ENCODE measurements at regions not wholly inside any gene's neighbourhood (a gene's known extent, or its start where the extent isn't known, plus 50 kb on each side); places are given as distances from the start of the nearest gene placed in this dataset.

DNA sequence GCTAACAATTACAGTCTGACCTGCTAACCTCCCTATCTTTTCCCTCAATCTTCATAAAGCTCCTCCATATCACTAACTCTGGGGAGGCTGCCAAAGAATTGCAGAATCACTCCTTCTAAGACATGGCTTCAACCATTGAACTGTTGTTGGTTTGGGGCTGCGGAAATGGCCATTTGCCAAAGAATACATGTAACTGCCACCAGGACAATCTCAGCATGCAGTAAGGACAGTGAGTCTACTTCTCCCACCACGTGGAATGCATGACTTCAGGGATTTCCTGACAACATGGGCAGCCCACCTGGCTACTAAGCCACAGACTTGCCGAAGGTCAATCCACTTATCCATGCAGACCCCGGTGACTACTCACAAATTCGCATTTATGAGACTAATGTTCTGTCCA lies 104.3 kb upstream of the NUDT7 start:
- H2AK5ac ChIP-seq (ENCODE audit: low read depth, low read length), result no peak overlapping the region
- no peaks in the 10 kb centered on the region for H3K79me2 ChIP-seq (ENCODE audit: control insufficient read depth in 1 of 2, insufficient read depth in 2 of 2, low read length in 2 of 2)
- H3K4ac ChIP-seq (replicated peaks; ENCODE audit: insufficient read length, low read depth, low read length), result no peak overlapping the region
- no peak overlapping the region for H3K14ac ChIP-seq (ENCODE audit: insufficient read length)
- no peaks in the 10 kb centered on the region for H3K79me1 ChIP-seq (ENCODE audit: low read depth, low read length)
- H3K27me3 ChIP-seq (replicated peaks in 1 of 4; ENCODE audit: control insufficient read depth in 3 of 4, extremely low read depth in 1 of 4, insufficient read depth in 3 of 4, low read length in 3 of 4), result no peaks in the 10 kb centered on the region
- ChIA-PET POLR2A (ENCODE audit: partially characterized antibody) (no interaction called here), CTCF (ENCODE audit: partially characterized antibody) (interaction anchor here (0.6 to 0.9 kb wide), 3 partner anchors 42 to 645 kb away, joined by 3 to 4 read pairs (median 4); no protein-coding TSS in a partner anchor)
- no peak overlapping the region for H3K23ac ChIP-seq (ENCODE audit: insufficient read length)
- H3K23me2 ChIP-seq (ENCODE audit: low read depth, low read length), result no peaks in the 10 kb centered on the region; the same call in 1 of the 2 replicates
- H2BK15ac ChIP-seq (ENCODE audit: low read length), result no peak overlapping the region
- H3K4me2 ChIP-seq (ENCODE audit: insufficient read depth in 1 of 2, low read depth in 2 of 2, low read length in 2 of 2), result no peak overlapping the region
- H2BK20ac ChIP-seq (ENCODE audit: low read length), result no peak overlapping the region
- no peak overlapping the region for H4K8ac ChIP-seq (ENCODE audit: extremely low read depth, insufficient read depth, low read length)
- no peak overlapping the region for H2BK5ac ChIP-seq (ENCODE audit: low read depth, low read length)
- DNase-seq (ENCODE audit: low read depth in 1 of 2, low spot score in 2 of 2), result no peak
- no peaks in the 10 kb centered on the region for H3K36me3 ChIP-seq (ENCODE audit: control insufficient read depth in 2 of 4, insufficient read depth in 4 of 4, low read length in 3 of 4)
- H2AFZ ChIP-seq (ENCODE audit: low read length), result no peak overlapping the region
- WGBS, 2 experiments (ENCODE audit: extremely low coverage in 1 of 2, insufficient coverage in 1 of 2, insufficient read length in 1 of 2, insufficient replicate concordance in 2 of 2, low coverage in 1 of 2, low lambda C conversion rate in 2 of 2, missing lambda C conversion rate in 1 of 2), result 92% methylated on average over 5 of the region's 5 CpGs; no CpG with 5 or more reads in 1 of the 2 experiments
- no peak for FAIRE-seq
- H3K27ac ChIP-seq (ENCODE audit: low read depth, low read length), result no peak overlapping the region
- no peak overlapping the region for H2BK120ac ChIP-seq (replicated peaks; ENCODE audit: low read depth, low read length)
- H4K91ac ChIP-seq (replicated peaks; ENCODE audit: insufficient read length, low read length), result no peak overlapping the region
- no peak overlapping the region for H3K18ac ChIP-seq (ENCODE audit: extremely low read depth, low read length)
- no peaks in the 10 kb centered on the region for H3K9me3 ChIP-seq (ENCODE audit: insufficient read depth in 2 of 2, low read depth in 1 of 2, low read length in 1 of 2)
- H4K5ac ChIP-seq (ENCODE audit: insufficient read length, low read depth, low read length), result no peak overlapping the region
- no peaks in the 10 kb centered on the region for H3K4me1 ChIP-seq (replicated peaks in 1 of 4; ENCODE audit: control insufficient read depth in 3 of 4, insufficient read depth in 4 of 4, low read length in 3 of 4)
- H3K4me3 ChIP-seq (ENCODE audit: extremely low read depth in 1 of 4, insufficient read depth in 2 of 4, low read depth in 3 of 4, low read length in 4 of 4), result no peak overlapping the region
- H3K9ac ChIP-seq (replicated peaks in 1 of 4; ENCODE audit: extremely low read depth in 1 of 4, low read depth in 3 of 4, low read length in 3 of 4), result no peak overlapping the region
- TF ChIP-seq EGR1 (IDR thresholded peaks at IDR 0.05; ENCODE audit: borderline replicate concordance, low read depth, low read length), result no peak
- no peak for TF ChIP-seq CHD1 (IDR thresholded peaks at IDR 0.05; ENCODE audit: low read depth, low read length)
- TF ChIP-seq EP300 (IDR thresholded peaks at IDR 0.05; ENCODE audit: borderline replicate concordance in 1 of 2, low read depth in 2 of 2, low read length in 2 of 2), result no peak
- TF ChIP-seq RXRA (IDR thresholded peaks at IDR 0.05; ENCODE audit: insufficient read depth, low read depth, low read length), result no peak
- no peak for TF ChIP-seq JUND (IDR thresholded peaks at IDR 0.05; ENCODE audit: low read length)
- TF ChIP-seq BACH1 (IDR thresholded peaks at IDR 0.05; ENCODE audit: low read length), result no peak
- TF ChIP-seq SAP30 (IDR thresholded peaks at IDR 0.05; ENCODE audit: insufficient read depth, insufficient replicate concordance, low read length), result no peak
- no peak for TF ChIP-seq MAFK (IDR thresholded peaks at IDR 0.05; ENCODE audit: low read depth, low read length)
- TF ChIP-seq, protein P1, sequence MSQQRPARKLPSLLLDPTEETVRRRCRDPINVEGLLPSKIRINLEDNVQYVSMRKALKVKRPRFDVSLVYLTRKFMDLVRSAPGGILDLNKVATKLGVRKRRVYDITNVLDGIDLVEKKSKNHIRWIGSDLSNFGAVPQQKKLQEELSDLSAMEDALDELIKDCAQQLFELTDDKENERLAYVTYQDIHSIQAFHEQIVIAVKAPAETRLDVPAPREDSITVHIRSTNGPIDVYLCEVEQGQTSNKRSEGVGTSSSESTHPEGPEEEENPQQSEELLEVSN (IDR thresholded peaks at IDR 0.05), result no peak
- no peak for TF ChIP-seq RFX5 (IDR thresholded peaks at IDR 0.05; ENCODE audit: borderline replicate concordance, low read depth, low read length)
- no peak for TF ChIP-seq POLR2A (IDR thresholded peaks at IDR 0.05; ENCODE audit: control extremely low read depth in 1 of 2, low read depth in 2 of 2, low read length in 2 of 2)
- no peak for TF ChIP-seq BCL11A (IDR thresholded peaks at IDR 0.05; ENCODE audit: low read depth in 2 of 2, low read length in 2 of 2)
- no peaks in the 10 kb centered on the region for H4K20me1 ChIP-seq (replicated peaks in 1 of 2; ENCODE audit: control insufficient read depth in 1 of 2, insufficient read depth in 2 of 2, low read length in 2 of 2)
- no peak overlapping the region for H3K56ac ChIP-seq (replicated peaks; ENCODE audit: insufficient read length, low read depth, low read length)
- no peak overlapping the region for H2BK12ac ChIP-seq (ENCODE audit: low read depth, low read length)

All from H1 (cell line).